Transverse colon (tissue), 4 donors: ENCODE measurements at regions not wholly inside any gene's neighbourhood (a gene's known extent, or its start where the extent isn't known, plus 50 kb on each side); places are given as distances from the start of the nearest gene placed in this dataset.

ENCODE experiments used
- DNase-seq: peaks from one replicate; pipeline ENCODE4 v3.0.0-alpha.2; 2019
- H3K27ac ChIP-seq, 4 donors: fragments of 200-600 bp; sonication (generic); 2 replicates each; pipeline ENCODE4 v1.5.1; 2016 to 2018; ENCODE audit warnings: inconsistent platforms in 4 of 4
- H3K27me3 ChIP-seq: fragments of 200-600 bp; sonication (generic); 2 replicates; pipeline ENCODE4 v1.5.1; 2017; ENCODE audit warnings: inconsistent platforms
- H3K36me3 ChIP-seq, 4 donors: fragments of 200-600 bp; sonication (generic); 2 replicates each; pipeline ENCODE4 v1.5.1; 2017 to 2019; ENCODE audit warnings: inconsistent platforms in 4 of 4
- H3K4me1 ChIP-seq, 4 donors: fragments of 200-600 bp; sonication (generic); 2 replicates each; pipeline ENCODE4 v1.5.1; 2017 to 2020; ENCODE audit warnings: inconsistent platforms in 4 of 4
- H3K4me3 ChIP-seq, 4 donors: fragments of 200-600 bp; sonication (generic); 1 replicate in 1 of 4; 2 replicates in 3 of 4; pipeline versions ENCODE4 v1.5.1 to v1.6.1; 2017 to 2019; ENCODE audit warnings: inconsistent platforms in 4 of 4
- H3K9me3 ChIP-seq, 2 donors: fragments of 200-600 bp; sonication (generic); 2 replicates each; pipeline ENCODE4 v1.5.1; 2017 to 2019; ENCODE audit warnings: inconsistent platforms in 2 of 2
- EP300 ChIP-seq: sonication (generic); formaldehyde crosslinking; IDR thresholded peaks from one replicate; pipeline ENCODE4 v1.6.1; 2017; ENCODE audit warnings: antibody characterized with exemption, low read depth
- POLR2A ChIP-seq: fragments of 450-650 bp; IDR thresholded peaks from one replicate; pipeline ENCODE4 v1.6.1; 2016; ENCODE audit warnings: antibody characterized with exemption, mild to moderate bottlenecking, moderate library complexity
- POLR2AphosphoS5 ChIP-seq, 3 donors: sonication (generic); formaldehyde crosslinking; IDR thresholded peaks; one replicate each; pipeline ENCODE4 v1.6.1; 2016; ENCODE audit warnings: antibody characterized with exemption in 3 of 3
- WGBS, 2 donors: methylation state at CpG; one replicate each; pipeline ENCODE4 v1.1.5; 2018; ENCODE audit warnings: low coverage in 1 of 2; 5-methylcytosine and 5-hydroxymethylcytosine counted together
- in situ Hi-C, 4 donors: fragments of 200-750 bp; cut with MboI; loops; one replicate each; pipeline versions ENCODE4 v1.15.0 to v1.15.1; 2017; ENCODE audit warnings: low sequenced_read_pairs in 3 of 4, low pct_ligation_motif_present in 1 of 4, low pct_unique_long_range_greater_than_20kb in 1 of 4
- intact Hi-C: fragments of 100-400 bp; cut with DNase I; formaldehyde crosslinking; loops from one replicate; pipeline ENCODE4 v1.15.1; 2023; ENCODE audit warnings: low total_unique reads
- TF ChIP-seq, protein P1 (sequence below), 5 experiments: fragments of 200-600 bp in 3 of 5; fragments of 450-650 bp in 2 of 5; sonication (generic) in 3 of 5; IDR thresholded peaks; 1 replicate in 2 of 5; 2 replicates in 3 of 5; pipeline ENCODE4 v1.5.1; 2016 to 2017; ENCODE audit warnings: antibody characterized with exemption in 5 of 5, inconsistent platforms in 3 of 5, mild to moderate bottlenecking in 2 of 5, moderate library complexity in 1 of 5

DNA sequence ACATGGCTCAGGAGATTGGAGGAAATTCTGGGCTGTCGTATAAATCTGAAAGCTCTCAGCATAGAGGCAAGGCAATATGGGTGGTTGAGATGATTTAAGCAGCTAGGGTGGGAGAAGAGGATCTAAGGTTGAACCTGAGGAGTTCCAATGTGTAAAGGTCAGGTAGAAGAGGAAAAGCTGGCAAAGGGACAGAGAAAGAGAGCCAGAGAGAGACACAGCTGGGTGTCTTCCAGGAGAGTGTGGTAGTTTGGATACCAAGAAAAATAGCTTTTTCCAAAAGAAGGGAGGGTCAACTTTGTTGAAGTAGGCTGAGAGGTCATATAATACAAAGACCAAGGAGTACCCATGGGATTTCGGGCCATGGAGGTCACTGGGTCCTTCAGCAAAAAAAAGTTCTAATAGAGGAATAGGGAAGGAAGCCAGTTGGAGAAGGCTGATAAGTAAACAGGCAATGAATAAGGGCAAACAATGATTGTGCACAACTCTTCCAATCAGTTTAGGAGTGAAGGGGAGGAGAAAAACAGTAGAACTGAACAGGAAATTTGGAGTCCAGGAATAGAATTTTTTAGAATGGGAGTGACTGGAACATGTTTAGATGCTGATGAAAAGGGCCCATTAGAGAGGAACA is 135.1 kb downstream of the QRSL1 start:
- no peak for DNase-seq
- no peak for TF ChIP-seq EP300
- TF ChIP-seq POLR2A: no peak
- no peak for TF ChIP-seq POLR2AphosphoS5 (IDR thresholded peaks at IDR 0.05)
- TF ChIP-seq, protein P1, sequence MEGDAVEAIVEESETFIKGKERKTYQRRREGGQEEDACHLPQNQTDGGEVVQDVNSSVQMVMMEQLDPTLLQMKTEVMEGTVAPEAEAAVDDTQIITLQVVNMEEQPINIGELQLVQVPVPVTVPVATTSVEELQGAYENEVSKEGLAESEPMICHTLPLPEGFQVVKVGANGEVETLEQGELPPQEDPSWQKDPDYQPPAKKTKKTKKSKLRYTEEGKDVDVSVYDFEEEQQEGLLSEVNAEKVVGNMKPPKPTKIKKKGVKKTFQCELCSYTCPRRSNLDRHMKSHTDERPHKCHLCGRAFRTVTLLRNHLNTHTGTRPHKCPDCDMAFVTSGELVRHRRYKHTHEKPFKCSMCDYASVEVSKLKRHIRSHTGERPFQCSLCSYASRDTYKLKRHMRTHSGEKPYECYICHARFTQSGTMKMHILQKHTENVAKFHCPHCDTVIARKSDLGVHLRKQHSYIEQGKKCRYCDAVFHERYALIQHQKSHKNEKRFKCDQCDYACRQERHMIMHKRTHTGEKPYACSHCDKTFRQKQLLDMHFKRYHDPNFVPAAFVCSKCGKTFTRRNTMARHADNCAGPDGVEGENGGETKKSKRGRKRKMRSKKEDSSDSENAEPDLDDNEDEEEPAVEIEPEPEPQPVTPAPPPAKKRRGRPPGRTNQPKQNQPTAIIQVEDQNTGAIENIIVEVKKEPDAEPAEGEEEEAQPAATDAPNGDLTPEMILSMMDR (IDR thresholded peaks at IDR 0.05): no peak
- Histone ChIP-seq H3K4me3 (no peak overlapping the region), H3K9me3 (peaks cover under 1 to 2% of the 10 kb centered on the region in 2 donors), H3K4me1 (no peaks in the 10 kb centered on the region), H3K36me3 (no peaks in the 10 kb centered on the region), H3K27ac (no peak overlapping the region), H3K27me3 (no peaks in the 10 kb centered on the region)
- whole genome bisulfite sequencing, 2 donors: 92 to 100% methylated on average over 2 of the region's 2 CpGs
- intact Hi-C loops: no loop called here
- in situ Hi-C loops: no loop called here

- no peaks in the 10 kb centered on the region for H3K36me3 ChIP-seq
- TF ChIP-seq EP300 (no peak), POLR2AphosphoS5 (IDR thresholded peaks at IDR 0.05) (no peak), POLR2A (no peak)
- TF ChIP-seq, protein P1 (IDR thresholded peaks at IDR 0.05): no peak
- H3K9me3 ChIP-seq: no peaks in the 10 kb centered on the region
- no peaks in the 10 kb centered on the region for H3K4me1 ChIP-seq
- H3K27me3 ChIP-seq: no peaks in the 10 kb centered on the region
- H3K4me3 ChIP-seq: no peak overlapping the region
- no peak overlapping the region for H3K27ac ChIP-seq
- in situ Hi-C loops: no loop called here
- intact Hi-C loops: no loop called here
- no peak for DNase-seq
Observed at GRCh38 chr6:106763361-106763760, 134.0 kb downstream of the QRSL1 start.

DNA sequence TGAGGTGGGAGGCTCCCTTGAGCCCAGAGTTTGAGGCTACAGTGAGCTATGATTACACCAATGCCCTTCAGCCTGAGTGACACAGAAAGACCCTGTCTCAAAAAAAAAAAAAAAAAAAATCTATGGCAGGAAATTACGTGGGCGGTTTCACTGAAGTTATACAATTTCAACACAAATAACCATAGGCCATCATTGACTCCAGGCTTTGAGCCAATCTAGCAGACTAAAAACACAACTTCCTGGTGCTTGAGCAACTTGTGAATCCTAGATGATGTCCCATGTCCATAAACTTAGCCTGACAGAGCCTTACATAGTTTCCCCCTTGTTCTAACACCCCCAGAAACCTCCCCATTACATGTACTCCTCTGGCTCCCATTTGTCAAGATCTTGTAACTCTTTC is 131.8 kb downstream of the QRSL1 start:
- no peak for DNase-seq
- no peak overlapping the region for H3K4me3 ChIP-seq
- no peaks in the 10 kb centered on the region for H3K36me3 ChIP-seq
- in situ Hi-C loops (no loop called here), intact Hi-C loops (no loop called here)
- H3K9me3 ChIP-seq: no peaks in the 10 kb centered on the region
- no peaks in the 10 kb centered on the region for H3K4me1 ChIP-seq
- H3K27ac ChIP-seq: no peak overlapping the region
- TF ChIP-seq, protein P1 (IDR thresholded peaks at IDR 0.05): no peak
- no peak for TF ChIP-seq POLR2A
- TF ChIP-seq POLR2AphosphoS5 (IDR thresholded peaks at IDR 0.05): no peak
- no peak for TF ChIP-seq EP300
- no peaks in the 10 kb centered on the region for H3K27me3 ChIP-seq
- WGBS, 2 donors: 55% methylated on average over 2 of the region's 2 CpGs; no CpG with 5 or more reads in 1 of the 2 donors

DNA sequence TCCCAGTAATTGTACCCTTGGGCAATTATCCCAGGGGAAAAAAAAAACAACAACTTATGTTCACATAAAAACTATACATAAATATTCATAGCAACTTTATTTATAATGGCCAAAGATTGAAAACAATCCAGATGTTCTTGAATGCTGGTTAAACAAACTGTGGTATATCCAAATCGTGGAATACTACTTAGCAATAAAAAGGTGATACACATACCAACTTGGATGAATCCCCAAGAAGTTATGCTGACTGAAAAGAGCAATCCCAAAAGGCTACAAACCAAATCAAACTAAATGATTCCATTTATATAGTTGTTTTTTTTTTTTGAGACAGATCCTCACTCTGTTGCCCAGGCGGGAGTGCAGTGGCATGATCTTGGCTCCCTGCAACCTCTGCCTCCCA is 129.7 kb downstream of the QRSL1 start:
- Histone ChIP-seq H3K4me3 (no peak overlapping the region), H3K36me3 (no peaks in the 10 kb centered on the region), H3K9me3 (no peaks in the 10 kb centered on the region), H3K4me1 (no peaks in the 10 kb centered on the region), H3K27ac (no peak overlapping the region), H3K27me3 (no peaks in the 10 kb centered on the region)
- intact Hi-C loops: no loop called here
- in situ Hi-C loops: no loop called here
- TF ChIP-seq POLR2A: no peak
- DNase-seq: no peak
- 87 to 92% methylated on average over 2 of the region's 2 CpGs for WGBS, 2 donors
